Tibial nerve (tissue), 3 donors: ENCODE measurements at regions not wholly inside any gene's neighbourhood (a gene's known extent, or its start where the extent isn't known, plus 50 kb on each side); places are given as distances from the start of the nearest gene placed in this dataset.

ENCODE experiments used
- CTCF ChIP-seq, 5 experiments: fragments of 200-600 bp in 3 of 5; fragments of 450-650 bp in 2 of 5; sonication (generic) in 3 of 5; IDR thresholded peaks; one replicate each; pipeline ENCODE4 v1.5.1; 2016 to 2019; ENCODE audit warnings: antibody characterized with exemption in 5 of 5, mild to moderate bottlenecking in 3 of 5, moderate library complexity in 2 of 5
- POLR2A ChIP-seq, 2 donors: fragments of 450-650 bp; IDR thresholded peaks; one replicate each; pipeline ENCODE4 v1.6.1; 2017; ENCODE audit warnings: antibody characterized with exemption in 2 of 2, mild to moderate bottlenecking in 2 of 2, moderate library complexity in 2 of 2

- TF ChIP-seq CTCF (IDR thresholded peaks at IDR 0.05): no peak
- no peak for TF ChIP-seq POLR2A (IDR thresholded peaks at IDR 0.05)
These were observed 97.0 kb upstream of the FERD3L start for GRCh38 chr7:19242246-19242645.
